Fibroblast of villous mesenchyme (primary cell): ENCODE measurements at regions not wholly inside any gene's neighbourhood (a gene's known extent, or its start where the extent isn't known, plus 50 kb on each side); places are given as distances from the start of the nearest gene placed in this dataset.

Experiments
- DNase-seq: peaks from one replicate; pipeline ENCODE4 v3.0.0-alpha.2; 2010; ENCODE audit warnings: low read depth
- H3K4me3 ChIP-seq: 2 replicates; pipeline ENCODE4 v1.5.1; 2011; ENCODE audit warnings: low read depth, mild to moderate bottlenecking, low read length
- CTCF ChIP-seq: IDR thresholded peaks from 2 replicates; pipeline ENCODE4 v1.5.1; 2012; ENCODE audit warnings: low read depth, mild to moderate bottlenecking, low read length; ENCODE audit not compliant: insufficient read depth

DNA sequence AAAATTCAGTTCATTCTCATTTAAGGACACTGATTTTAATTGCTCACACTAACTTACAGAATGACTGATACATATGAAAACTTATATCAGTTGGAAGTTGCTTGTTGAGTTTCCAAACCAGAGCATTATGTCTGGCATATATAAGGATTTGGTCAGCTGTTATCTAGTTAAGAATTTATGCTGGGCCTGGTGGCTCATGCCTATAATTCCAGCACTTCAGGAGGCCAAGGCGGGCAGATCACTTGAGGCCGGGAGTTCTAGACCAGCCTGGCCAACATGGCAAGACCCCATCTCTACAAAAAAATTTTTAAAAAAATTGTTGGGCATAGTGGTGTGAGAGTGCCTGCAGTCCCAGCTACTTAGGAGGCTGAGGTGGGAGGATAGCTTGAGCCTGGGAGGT is 73.1 kb downstream of the SPRY1 start:
- no peak for DNase-seq
- no peak for TF ChIP-seq CTCF
- no peak overlapping the region for H3K4me3 ChIP-seq

- no peak overlapping the region for H3K4me3 ChIP-seq
- no peak for TF ChIP-seq CTCF
- no peak for DNase-seq
Observed at GRCh38 chr4:123470640-123471039, 74.0 kb downstream of the SPRY1 start.

- no peak overlapping the region for H3K4me3 ChIP-seq
- TF ChIP-seq CTCF, result no peak
- DNase-seq, result no peak
Observed at GRCh38 chr4:123471655-123472369, 75.2 kb downstream of the SPRY1 start.

DNA sequence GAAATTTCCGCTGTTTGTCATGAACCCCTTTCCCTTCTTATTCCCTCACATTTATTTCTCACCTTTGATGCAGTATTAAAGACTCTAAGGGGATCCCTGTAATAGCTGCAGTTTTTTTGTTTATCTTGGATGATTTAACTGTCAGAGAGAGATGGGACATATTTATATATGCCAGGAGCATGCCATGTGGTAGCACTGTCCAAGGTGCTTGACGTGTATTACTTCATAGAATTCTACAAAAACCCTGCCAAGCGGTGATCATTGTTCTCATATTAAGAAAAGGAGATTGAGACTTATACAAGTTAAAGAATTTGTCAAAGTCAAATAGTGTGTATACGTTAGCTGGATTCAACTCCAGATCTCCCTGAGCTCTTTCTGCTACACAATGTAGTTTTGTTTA is 78.2 kb downstream of the SPRY1 start:
- TF ChIP-seq CTCF, result no peak
- DNase-seq, result no peak
- no peak overlapping the region for H3K4me3 ChIP-seq

DNA sequence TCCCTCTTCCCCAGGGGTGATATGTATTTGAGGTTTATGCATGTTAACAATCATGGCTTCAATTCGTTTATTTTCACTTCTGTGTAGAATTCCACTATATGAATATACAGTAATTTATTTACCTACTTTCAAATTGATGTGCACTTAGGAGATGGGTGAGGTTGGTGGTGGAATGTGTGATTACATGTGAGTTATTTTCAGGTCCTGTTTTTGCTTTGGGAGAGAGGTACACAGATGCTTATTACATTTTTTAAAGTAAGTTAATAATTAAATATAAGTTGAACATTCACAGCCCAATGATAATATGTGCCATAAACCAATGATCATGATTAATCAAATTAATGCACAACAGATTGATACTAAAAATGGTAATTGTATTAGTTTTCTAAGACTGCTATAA is 79.5 kb downstream of the SPRY1 start:
- no peak for DNase-seq
- H3K4me3 ChIP-seq, result no peak overlapping the region
- TF ChIP-seq CTCF, result no peak

GRCh38 chr4:123477711-123478209 is 81.2 kb downstream of the SPRY1 start:
- H3K4me3 ChIP-seq, result no peak overlapping the region
- no peak for TF ChIP-seq CTCF
- peak; percentile 34 for DNase-seq

- no peak overlapping the region for H3K4me3 ChIP-seq
- no peak for TF ChIP-seq CTCF
- DNase-seq, result peak; percentile 89
Observed at GRCh38 chr4:123478859-123479345, 82.3 kb downstream of the SPRY1 start.
